ENCODE measurements at regions not wholly inside any gene's neighbourhood (a gene's known extent, or its start where the extent isn't known, plus 50 kb on each side); places are given as distances from the start of the nearest gene placed in this dataset.

DNA sequence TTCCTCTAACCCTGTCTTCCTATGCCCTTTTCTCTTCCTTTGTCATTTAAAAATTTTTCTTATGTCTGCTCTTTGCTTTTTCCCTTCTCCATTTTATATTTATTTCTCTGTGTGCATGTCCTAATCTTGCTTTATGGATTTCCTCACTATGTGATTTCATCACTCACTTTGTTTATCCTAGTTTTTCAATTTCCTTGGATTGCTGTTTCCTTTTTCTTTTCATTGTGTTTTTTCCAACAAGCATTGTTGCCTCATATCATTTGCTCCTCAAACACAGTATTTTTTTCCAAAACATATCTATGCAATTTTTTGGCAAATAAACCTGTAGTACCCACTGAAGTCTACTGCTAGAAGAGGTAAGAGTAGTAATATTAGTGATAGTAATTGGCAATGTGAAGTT is 67.4 kb upstream of the PNPT1 start:
- TF ChIP-seq EZH2phosphoT487 (IDR thresholded peaks at IDR 0.05; ENCODE audit: borderline replicate concordance, low read length) = no peak
- TF ChIP-seq, protein P1, sequence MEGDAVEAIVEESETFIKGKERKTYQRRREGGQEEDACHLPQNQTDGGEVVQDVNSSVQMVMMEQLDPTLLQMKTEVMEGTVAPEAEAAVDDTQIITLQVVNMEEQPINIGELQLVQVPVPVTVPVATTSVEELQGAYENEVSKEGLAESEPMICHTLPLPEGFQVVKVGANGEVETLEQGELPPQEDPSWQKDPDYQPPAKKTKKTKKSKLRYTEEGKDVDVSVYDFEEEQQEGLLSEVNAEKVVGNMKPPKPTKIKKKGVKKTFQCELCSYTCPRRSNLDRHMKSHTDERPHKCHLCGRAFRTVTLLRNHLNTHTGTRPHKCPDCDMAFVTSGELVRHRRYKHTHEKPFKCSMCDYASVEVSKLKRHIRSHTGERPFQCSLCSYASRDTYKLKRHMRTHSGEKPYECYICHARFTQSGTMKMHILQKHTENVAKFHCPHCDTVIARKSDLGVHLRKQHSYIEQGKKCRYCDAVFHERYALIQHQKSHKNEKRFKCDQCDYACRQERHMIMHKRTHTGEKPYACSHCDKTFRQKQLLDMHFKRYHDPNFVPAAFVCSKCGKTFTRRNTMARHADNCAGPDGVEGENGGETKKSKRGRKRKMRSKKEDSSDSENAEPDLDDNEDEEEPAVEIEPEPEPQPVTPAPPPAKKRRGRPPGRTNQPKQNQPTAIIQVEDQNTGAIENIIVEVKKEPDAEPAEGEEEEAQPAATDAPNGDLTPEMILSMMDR (conservative IDR thresholded peaks at IDR 0.05; ENCODE audit: low read depth, low read length) = no peak
- no peak for TF ChIP-seq EZH2 (IDR thresholded peaks at IDR 0.05; ENCODE audit: low read length, unreplicated experiment)
